ENCODE measurements at regions not wholly inside any gene's neighbourhood (a gene's known extent, or its start where the extent isn't known, plus 50 kb on each side); places are given as distances from the start of the nearest gene placed in this dataset.

GRCh38 chr5:57845025-57845424, 362.4 kb upstream of the ACTBL2 start:
- peak in 1 of 2 donors; percentile 28 for DNase-seq (ENCODE audit: low read depth in 2 of 2)

GRCh38 chr5:57844410-57844809, 361.8 kb upstream of the ACTBL2 start:
- DNase-seq (ENCODE audit: low read depth in 2 of 2) = peak; percentile 91 to 95

DNA sequence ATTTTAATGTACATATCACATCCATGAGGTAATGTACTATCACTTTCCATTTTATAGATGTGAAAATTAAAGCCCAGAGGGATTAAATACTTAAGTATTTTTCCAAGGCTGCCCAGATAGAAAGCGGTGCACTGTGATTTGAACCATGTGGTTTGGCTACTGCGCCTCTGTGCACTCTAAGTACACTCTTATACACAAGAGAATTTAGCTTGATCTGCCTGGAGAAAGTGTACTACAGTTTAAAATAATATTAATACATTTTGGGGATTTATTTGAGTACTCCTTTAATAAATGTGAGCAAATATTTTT, 360.4 kb upstream of the ACTBL2 start:
- DNase-seq (ENCODE audit: low read depth in 2 of 2) = no peak

DNA sequence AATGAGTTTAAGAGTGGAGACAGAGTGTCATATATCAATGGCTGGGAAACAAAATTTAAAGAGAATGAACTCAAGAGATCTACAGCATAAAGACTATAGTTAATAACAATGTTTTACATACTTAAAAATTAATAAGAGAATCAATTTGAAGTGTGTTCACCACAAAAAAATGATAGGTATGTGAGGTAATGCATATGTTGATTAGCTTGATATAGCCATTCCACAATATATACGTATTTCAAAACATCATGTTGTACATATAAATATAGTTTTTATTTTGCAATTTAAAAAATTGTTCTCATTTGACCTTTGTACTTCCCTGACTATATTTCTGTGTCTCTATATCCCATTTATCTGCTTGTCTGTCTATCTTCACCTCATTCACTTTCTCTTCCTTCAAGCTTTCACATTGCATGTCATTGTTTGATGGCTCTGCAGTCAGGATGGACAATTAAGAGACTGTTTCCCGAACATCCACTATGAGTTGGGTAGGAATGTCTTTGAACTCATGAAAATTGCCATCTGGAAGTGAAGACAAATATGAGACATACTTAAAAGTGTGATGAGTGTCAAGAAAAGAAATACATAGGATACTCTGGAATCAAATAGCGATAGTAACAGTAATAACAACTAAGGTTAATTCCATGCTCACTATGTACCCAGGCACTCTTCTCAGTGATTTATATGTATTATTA, 359.9 kb upstream of the ACTBL2 start:
- DNase-seq (ENCODE audit: low read depth in 2 of 2) = peak in 1 of 2 donors; percentile 29

DNA sequence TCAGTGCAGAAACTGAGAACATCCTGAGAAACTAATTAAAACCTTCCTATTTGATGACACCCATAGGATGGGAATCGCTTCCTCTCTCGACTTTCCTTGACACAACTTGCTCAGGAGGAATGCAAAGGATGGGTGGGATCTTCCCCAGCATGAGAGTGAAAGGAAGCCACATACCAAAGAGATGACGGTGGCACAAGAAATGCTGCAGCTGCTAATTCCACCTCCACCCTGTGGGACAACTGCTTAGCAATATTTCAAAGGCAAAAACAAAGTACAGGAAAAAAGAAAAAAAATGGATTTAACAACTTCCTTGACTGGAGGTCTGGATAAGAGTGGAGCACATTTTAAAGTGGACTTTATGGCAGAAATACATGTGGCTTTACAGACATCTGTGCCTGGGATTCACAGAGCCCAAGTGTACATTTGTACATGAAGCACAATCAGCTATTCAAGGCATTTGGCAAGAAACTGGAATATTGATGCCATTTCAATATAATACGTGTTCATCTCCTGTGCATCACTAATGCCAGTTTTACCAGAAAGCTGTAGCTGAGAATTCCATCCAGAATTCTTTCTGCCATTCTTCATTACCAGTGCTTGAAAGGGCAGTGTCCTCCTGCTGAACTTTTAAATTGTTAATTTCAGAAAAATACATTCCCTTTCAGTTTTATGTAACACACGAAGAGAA, 359.2 kb upstream of the ACTBL2 start:
- peak in 1 of 2 donors; percentile 91 for DNase-seq (ENCODE audit: low read depth in 2 of 2)

DNA sequence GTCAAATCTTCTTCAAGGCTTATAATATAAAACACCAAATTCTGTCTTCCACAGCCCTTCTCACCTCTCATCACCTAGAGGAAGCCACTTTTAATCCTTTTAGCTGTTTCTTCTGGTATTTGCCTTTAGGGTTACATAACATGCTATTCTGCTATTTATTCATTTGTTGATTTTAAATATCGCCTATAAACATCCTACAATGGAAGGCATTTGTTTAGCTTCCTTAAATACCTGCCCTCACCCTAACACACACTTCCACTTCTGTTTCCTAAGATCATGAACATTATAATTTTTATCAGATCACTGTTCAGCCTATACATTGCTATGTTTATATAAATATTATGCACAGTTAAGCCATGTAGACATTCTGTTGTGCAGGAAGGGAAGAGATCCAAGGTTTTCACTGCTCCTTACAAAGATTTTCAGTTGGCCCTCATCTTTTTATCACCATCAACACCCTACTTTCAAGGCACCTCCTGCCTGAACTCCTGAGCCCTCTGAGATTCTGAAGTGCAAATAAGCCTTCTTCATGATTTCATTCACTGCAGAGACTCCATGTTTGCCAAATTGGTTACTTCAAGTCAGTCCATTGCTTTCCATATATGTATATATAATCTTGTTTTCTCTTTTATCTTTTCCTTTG, 356.9 kb upstream of the ACTBL2 start:
- no peak for DNase-seq (ENCODE audit: low read depth in 2 of 2)

GRCh38 chr5:57839025-57839424, 356.4 kb upstream of the ACTBL2 start:
- no peak for DNase-seq (ENCODE audit: low read depth in 2 of 2)

DNA sequence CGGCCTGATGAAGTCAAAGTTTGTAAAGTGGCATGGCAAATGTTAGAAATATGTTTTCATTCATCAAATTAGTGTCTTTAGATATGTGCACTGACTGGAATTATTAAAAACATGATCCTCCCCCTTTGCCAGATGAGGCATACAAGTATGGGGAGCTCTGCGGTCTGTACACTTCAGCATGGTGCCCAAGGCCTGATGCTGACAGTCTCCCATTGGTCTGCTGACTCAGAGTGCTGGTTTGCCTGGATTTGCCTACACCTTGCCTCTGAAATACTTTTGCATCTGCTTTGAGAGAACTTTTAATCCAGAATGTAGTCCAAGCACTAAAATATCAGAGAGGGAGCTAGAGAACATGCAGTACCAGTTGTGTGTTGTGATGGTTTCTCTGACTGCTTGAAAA, 354.3 kb upstream of the ACTBL2 start:
- no peak for DNase-seq (ENCODE audit: low read depth in 2 of 2)

GRCh38 chr5:57836331-57836730, 353.7 kb upstream of the ACTBL2 start:
- no peak for DNase-seq (ENCODE audit: low read depth in 2 of 2)

DNA sequence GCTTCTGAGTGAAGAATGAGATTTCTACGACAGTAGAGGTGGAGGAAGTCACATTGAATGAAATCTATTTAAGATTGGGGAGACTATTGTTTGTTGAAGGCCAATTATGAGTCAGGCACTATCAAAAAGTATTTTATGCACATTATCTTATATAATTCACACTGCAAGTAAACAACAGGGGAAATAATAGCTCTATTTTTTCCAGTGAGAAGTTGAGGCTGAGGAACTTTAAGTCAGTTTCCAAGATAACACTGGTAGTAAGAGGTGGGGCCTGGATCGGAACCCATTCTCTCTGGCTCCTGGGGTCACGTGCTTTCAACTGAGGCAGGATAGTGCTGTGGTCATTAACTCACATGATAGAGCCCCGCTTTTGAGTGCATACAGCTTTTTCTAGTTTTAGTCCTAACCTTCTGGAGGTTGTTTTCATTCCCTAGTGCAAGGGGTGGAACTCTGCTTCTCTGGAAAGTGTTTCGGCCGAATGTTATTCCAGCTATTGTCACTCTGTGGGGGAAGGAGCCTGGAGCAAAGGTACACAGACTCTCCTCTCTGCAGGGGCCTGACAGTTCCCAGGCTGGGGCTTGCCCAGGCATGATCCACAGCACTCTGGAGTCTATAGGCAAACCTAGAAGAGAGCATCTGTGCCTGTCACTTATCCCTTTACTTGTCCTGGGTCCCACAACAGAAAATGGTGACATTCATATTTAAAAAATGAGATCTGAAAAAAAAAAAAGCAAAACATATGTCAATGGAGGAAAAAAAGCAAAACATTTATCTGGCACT, 352.4 kb upstream of the ACTBL2 start:
- DNase-seq (ENCODE audit: low read depth in 2 of 2) = peak in 1 of 2 donors; percentile 91

DNA sequence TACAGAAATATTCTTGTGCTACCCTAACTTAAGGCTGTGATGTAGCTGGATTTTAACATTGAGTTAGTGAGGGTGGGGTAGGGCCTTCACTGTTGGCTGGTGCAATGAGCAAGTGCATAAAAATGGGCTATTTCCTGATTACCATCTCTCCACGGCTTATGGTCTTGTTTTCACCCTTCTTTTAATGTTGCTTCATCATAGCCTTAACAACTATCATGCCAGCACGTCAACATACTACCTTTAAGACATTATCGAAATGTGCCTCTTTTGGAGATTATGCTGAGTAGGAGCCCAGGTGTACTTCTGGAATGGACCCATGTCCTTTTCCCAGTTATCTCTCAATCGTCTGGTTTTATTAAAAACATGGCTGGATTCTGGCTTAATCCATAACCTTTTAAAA, 350.9 kb upstream of the ACTBL2 start:
- no peak for DNase-seq (ENCODE audit: low read depth in 2 of 2)

- peak; percentile 60 to 92 for DNase-seq (ENCODE audit: low read depth in 2 of 2)
These were observed 350.3 kb upstream of the ACTBL2 start for GRCh38 chr5:57832875-57833274.

GRCh38 chr5:57831932-57832331, 349.3 kb upstream of the ACTBL2 start:
- no peak for DNase-seq (ENCODE audit: low read depth in 2 of 2)

- no peak for DNase-seq (ENCODE audit: low read depth in 2 of 2)
These were observed 348.5 kb upstream of the ACTBL2 start for GRCh38 chr5:57831090-57831489.

- no peak for DNase-seq (ENCODE audit: low read depth in 2 of 2)
These were observed 345.6 kb upstream of the ACTBL2 start for GRCh38 chr5:57828221-57828620.

DNA sequence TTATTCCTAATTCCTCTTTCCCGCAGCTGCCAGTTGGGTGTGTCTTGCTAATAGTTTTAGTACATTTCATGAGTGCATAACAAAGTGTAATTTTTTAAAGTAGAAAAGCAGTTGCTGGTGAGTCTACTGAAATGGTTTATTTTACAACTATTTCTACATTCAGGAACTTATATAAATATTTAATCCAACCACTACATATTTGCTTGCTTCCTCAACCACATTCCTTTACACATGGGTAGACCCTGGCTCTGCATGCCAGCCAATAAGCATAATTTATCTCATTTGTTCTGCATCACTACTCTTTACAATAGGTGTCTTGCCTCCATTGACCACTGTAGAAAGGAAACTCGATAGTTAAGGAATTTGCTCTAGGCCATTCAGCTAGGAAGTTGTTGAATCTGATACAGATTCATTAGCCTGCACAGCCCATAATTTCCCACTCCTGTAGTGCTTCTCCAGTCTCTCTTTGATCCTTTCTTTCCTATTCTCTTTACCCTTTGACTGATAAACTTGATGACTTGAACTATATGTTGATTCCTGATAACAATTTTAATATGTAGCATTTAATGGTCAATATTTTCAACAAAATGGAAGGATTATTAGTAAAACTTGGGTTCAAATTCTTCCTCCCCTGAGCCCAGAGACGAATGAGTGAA, 342.5 kb upstream of the ACTBL2 start:
- DNase-seq (ENCODE audit: low read depth in 2 of 2) = no peak

DNA sequence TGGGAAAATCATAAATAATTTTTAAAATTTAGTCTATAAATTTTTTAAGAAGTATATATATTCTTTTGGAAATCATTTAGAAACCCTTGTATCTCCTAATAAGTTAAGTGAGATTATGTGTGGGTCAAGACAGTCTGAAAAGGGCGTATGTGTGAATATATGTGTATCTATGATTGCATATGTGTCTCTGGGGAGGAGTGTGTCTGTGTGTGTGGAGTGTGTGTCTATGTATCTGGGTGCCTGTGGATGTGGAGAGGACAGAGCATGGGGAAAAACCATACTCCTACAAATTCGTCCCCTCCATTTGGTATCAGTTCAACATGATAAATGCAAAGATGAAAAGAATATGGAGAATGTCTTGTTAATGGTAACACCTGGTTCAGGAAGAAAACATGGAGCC, 342.0 kb upstream of the ACTBL2 start:
- DNase-seq (ENCODE audit: low read depth in 2 of 2) = no peak

DNA sequence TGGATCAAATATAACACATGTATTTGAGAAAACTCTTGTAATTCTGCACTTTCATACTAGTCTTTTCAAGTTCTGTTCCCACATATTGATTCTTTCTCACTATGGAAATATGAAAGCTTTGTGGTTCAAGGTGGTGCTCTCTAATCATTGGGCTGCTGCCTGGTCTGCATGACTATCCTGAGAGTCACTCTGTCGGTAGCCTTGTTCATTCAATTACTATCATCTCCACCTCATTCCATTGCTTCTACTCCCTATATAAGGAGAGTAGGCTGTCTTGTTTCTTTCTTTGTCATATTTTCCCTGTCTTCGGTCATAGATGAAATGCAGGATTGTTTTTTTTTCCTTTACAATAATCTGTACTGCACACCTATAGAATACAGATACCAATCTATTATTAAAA, 341.4 kb upstream of the ACTBL2 start:
- no peak for DNase-seq (ENCODE audit: low read depth in 2 of 2)

DNA sequence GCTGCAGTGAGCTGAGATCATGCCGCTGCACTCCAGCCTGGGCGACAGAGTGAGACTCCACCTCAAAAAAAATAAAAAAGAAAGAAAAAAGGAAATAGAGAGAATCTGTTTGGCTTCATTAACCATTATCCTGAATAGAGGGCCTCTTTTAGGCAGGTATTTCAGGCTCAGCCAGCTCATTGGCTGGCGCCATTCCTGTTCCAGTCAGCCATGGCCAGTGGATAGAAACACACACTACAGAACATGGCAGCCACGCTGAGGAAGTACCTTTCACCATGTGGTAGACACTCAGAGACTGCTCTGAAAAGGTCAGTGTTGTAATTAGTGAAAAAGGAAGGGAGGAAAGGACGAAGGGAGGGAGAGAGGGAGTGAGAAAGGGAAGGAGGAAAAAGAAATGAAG, 340.0 kb upstream of the ACTBL2 start:
- no peak for DNase-seq (ENCODE audit: low read depth in 2 of 2)

GRCh38 chr5:57818397-57818796, 335.8 kb upstream of the ACTBL2 start:
- DNase-seq (ENCODE audit: low read depth in 2 of 2) = no peak

GRCh38 chr5:57817924-57818323, 335.3 kb upstream of the ACTBL2 start:
- peak in 1 of 2 donors; percentile 78 for DNase-seq (ENCODE audit: low read depth in 2 of 2)

DNA sequence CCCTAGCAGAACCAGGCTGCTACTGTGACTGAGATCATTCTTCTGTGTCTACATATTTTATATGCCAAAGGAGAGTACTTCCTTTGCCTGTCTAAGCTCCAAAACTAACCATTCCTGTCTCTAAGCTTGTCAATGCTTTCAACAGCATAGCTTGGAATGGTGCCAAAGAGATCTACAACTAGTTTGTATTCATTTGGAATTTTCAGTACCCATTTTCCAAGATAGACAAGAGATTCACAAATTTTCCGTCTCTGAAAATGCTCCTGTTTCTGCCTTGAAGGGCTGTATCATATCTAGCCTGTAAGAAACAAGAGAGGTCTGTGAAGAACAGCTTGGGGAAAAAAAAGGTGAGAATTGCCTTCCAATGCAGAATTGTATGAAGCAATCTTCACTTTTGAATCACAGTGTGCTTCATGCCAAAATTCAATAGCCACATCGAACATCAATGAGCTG, 334.4 kb upstream of the ACTBL2 start:
- DNase-seq (ENCODE audit: low read depth in 2 of 2) = peak; percentile 32 to 67
